AG10803 (cell line): ENCODE measurements at regions not wholly inside any gene's neighbourhood (a gene's known extent, or its start where the extent isn't known, plus 50 kb on each side); places are given as distances from the start of the nearest gene placed in this dataset.

Source experiments
- DNase-seq: peaks from one replicate; pipeline ENCODE4 v3.0.0; 2010; ENCODE audit warnings: low read depth
- H3K4me3 ChIP-seq: 2 replicates; pipeline ENCODE4 v1.5.1; 2011; ENCODE audit warnings: mild to moderate bottlenecking, low read length, control low read depth
- CTCF ChIP-seq: conservative IDR thresholded peaks from 2 replicates; pipeline ENCODE4 v1.5.1; 2011; ENCODE audit warnings: mild to moderate bottlenecking, low read length, control low read depth, inconsistent platforms

GRCh38 chr6:126657561-126658175, 317.8 kb downstream of the CENPW start:
- H3K4me3 ChIP-seq, result no peak overlapping the region
- peak; percentile 68 for TF ChIP-seq CTCF
- DNase-seq, result peak; percentile 47

GRCh38 chr6:126660376-126660775, 320.5 kb downstream of the CENPW start:
- H3K4me3 ChIP-seq, result no peak overlapping the region
- DNase-seq, result no peak
- TF ChIP-seq CTCF, result no peak

GRCh38 chr6:126661646-126662045, 321.7 kb downstream of the CENPW start:
- no peak overlapping the region for H3K4me3 ChIP-seq
- DNase-seq, result peak; percentile 91
- no peak for TF ChIP-seq CTCF

DNA sequence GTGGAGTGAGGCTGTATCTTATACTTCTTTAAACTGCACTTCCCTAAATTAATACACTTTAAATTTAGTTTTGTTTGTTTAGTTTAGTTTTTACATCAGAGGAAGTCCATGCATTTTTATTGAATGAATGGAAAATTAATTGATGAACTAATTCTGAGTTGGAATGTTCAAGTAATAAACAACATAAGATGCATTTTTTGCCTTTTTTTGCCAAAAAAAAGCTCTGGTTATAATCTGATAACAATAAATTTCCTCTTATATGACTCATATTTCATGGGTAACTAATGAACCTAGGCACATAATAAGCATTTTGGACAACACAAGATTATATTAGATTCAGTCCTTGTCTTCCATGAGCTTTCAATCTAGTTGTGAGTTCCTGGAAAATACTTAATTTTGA, 323.1 kb downstream of the CENPW start:
- TF ChIP-seq CTCF, result no peak
- no peak overlapping the region for H3K4me3 ChIP-seq
- peak; percentile 21 for DNase-seq

DNA sequence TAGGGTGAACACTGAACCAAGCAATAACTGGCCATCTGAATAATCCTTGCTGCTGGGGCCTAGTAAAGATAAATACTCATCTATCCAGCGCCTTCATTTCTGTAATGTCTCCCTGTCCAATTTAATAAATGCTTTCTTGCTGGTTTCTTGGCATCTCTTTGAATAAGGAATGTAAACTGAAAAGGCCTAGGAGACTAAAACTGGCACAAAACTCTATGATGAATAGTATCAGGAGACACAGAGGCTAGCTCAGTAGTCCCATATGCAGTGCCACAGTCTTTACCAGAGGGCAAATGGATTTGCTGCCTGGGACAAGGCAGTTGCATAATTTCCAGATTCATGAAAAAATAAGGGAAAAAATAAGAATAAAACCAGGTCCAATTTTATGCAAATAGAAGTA, 324.4 kb downstream of the CENPW start:
- no peak for TF ChIP-seq CTCF
- peak; percentile 73 for DNase-seq
- H3K4me3 ChIP-seq, result no peak overlapping the region

DNA sequence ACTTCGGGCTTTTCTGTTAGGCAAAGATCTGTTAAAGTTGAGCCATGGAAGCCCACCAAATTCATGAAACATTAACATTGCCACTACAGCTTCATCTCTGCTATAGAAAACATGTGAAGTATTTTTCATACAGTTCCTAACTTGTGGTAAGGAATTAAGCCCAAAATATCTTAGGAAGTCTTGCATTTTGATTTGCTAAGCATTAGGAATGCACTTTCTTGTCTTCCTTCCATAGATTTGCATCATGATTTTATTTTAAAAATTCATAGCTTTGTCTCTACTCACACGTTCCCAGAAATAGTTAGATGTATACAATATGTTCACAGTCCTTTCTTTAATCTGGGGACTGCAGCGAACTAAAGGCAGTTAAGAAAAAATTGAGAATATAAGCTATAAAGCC, 325.6 kb downstream of the CENPW start:
- TF ChIP-seq CTCF, result no peak
- H3K4me3 ChIP-seq, result no peak overlapping the region
- peak; percentile 40 for DNase-seq

GRCh38 chr6:126667071-126667470, 327.2 kb downstream of the CENPW start:
- TF ChIP-seq CTCF, result no peak
- no peak overlapping the region for H3K4me3 ChIP-seq
- no peak for DNase-seq
